SK-N-SH (cell line): ENCODE measurements at regions not wholly inside any gene's neighbourhood (a gene's known extent, or its start where the extent isn't known, plus 50 kb on each side); places are given as distances from the start of the nearest gene placed in this dataset.

Experiments
- CTCF ChIA-PET: fragments of 300-600, 350-600 bp; formaldehyde crosslinking; extraction: SDS; loops from one replicate; lab custom pipeline; 2021; lab: Yijun Ruan, JAX
- POLR2A ChIA-PET: fragments of 350-600 bp; sonication (Branson Sonifier 250); formaldehyde crosslinking; extraction: SDS; loops from one replicate; lab custom pipeline; 2020; ENCODE audit warnings: antibody characterized with exemption, inconsistent platforms; lab: Yijun Ruan, JAX
- DNase-seq: peaks from one replicate; pipeline ENCODE4 v3.0.0; 2012
- H2AFZ ChIP-seq: fragments of 200-600 bp; sonication (generic); 2 replicates; pipeline ENCODE4 v1.8.1; 2016; ENCODE audit warnings: antibody characterized with exemption, mild to moderate bottlenecking, low read depth
- H3F3A ChIP-seq: fragments of 200-600 bp; sonication (generic); replicated peaks from 2 replicates; pipeline ENCODE3; 2016; ENCODE audit warnings: antibody characterized with exemption, mild to moderate bottlenecking; ENCODE audit not compliant: insufficient read depth
- H3K27ac ChIP-seq, 2 experiments: fragments of 200-500 bp in 1 of 2; fragments of 200-600 bp in 1 of 2; sonication (Bioruptor generic) in 1 of 2; sonication (generic), shearing (Covaris generic) in 1 of 2; 2 replicates each; pipeline versions ENCODE4 v1.5.1 to v1.6.1; 2014 to 2016; ENCODE audit warnings: low read depth in 2 of 2, inconsistent platforms in 1 of 2, low read length in 1 of 2, mild to moderate bottlenecking in 1 of 2, mixed read lengths in 1 of 2
- H3K27me3 ChIP-seq: fragments of 200-600 bp; sonication (generic), shearing (Covaris generic); 2 replicates; pipeline ENCODE4 v1.6.1; 2016; ENCODE audit warnings: mixed run types; ENCODE audit not compliant: insufficient read depth
- H3K36me3 ChIP-seq, 2 experiments: fragments of 200-500 bp in 1 of 2; fragments of 200-600 bp in 1 of 2; sonication (Bioruptor generic) in 1 of 2; sonication (generic) in 1 of 2; replicated peaks in 1 of 2; 2 replicates each; pipeline versions ENCODE3 to v1.5.1; 2014 to 2016; ENCODE audit warnings: low read length in 1 of 2, mild to moderate bottlenecking in 1 of 2; ENCODE audit not compliant: insufficient read depth in 2 of 2, control insufficient read depth in 1 of 2
- H3K4me1 ChIP-seq, 2 experiments: fragments of 200-500 bp in 1 of 2; fragments of 200-600 bp in 1 of 2; sonication (Bioruptor generic) in 1 of 2; sonication (generic), shearing (Covaris generic) in 1 of 2; 2 replicates each; pipeline versions ENCODE4 v1.5.1 to v1.6.1; 2014 to 2016; ENCODE audit warnings: low read depth in 1 of 2, low read length in 1 of 2, mixed run types in 1 of 2; ENCODE audit not compliant: insufficient read depth in 2 of 2, control insufficient read depth in 1 of 2
- H3K4me2 ChIP-seq: fragments of 200-600 bp; sonication (generic), shearing (Covaris generic); 2 replicates; pipeline ENCODE4 v1.6.1; 2017; ENCODE audit warnings: mixed run types
- H3K4me3 ChIP-seq, 2 experiments: fragments of 200-500 bp in 1 of 2; fragments of 200-600 bp in 1 of 2; sonication (Bioruptor generic) in 1 of 2; sonication (generic), shearing (Covaris generic) in 1 of 2; 2 replicates each; pipeline versions ENCODE4 v1.5.1 to v1.8.1; 2014 to 2016; ENCODE audit warnings: low read depth in 2 of 2, inconsistent platforms in 1 of 2, low read length in 1 of 2, mild to moderate bottlenecking in 1 of 2, mixed read lengths in 1 of 2, moderate library complexity in 1 of 2
- H3K79me2 ChIP-seq: fragments of 200-600 bp; sonication (generic); 2 replicates; pipeline ENCODE4 v1.8.1; 2017; ENCODE audit warnings: mild to moderate bottlenecking; ENCODE audit not compliant: insufficient read depth
- H3K9ac ChIP-seq: fragments of 200-600 bp; sonication (generic); 2 replicates; pipeline ENCODE4 v1.6.1; 2017; ENCODE audit warnings: mixed run types
- H3K9me2 ChIP-seq: fragments of 200-600 bp; sonication (generic); 2 replicates; pipeline ENCODE4 v1.6.1; 2017; ENCODE audit warnings: mixed run types
- H3K9me3 ChIP-seq: fragments of 200-600 bp; sonication (generic); 2 replicates; pipeline ENCODE4 v1.6.1; 2017; ENCODE audit warnings: mixed run types, mild to moderate bottlenecking, moderate library complexity
- H4K20me1 ChIP-seq: fragments of 200-600 bp; sonication (generic); 2 replicates; pipeline ENCODE4 v1.6.1; 2017; ENCODE audit warnings: mild to moderate bottlenecking, mixed run types; ENCODE audit not compliant: insufficient read depth
- CHD2 ChIP-seq: fragments of 150-350 bp; IDR thresholded peaks from 2 replicates; pipeline ENCODE4 v1.6.1; 2018; ENCODE audit warnings: low read length; ENCODE audit not compliant: partially characterized antibody
- EP300 ChIP-seq, 2 experiments: IDR thresholded peaks; 2 replicates each; pipeline versions ENCODE4 v1.4.0 to v1.6.1; 2012; ENCODE audit warnings: borderline replicate concordance in 1 of 2, low read depth in 1 of 2, low read length in 1 of 2
- FOSL2 ChIP-seq: IDR thresholded peaks from 2 replicates; pipeline ENCODE4 v1.4.0; 2012; ENCODE audit warnings: low read depth, mild to moderate bottlenecking, moderate library complexity, borderline replicate concordance
- FOXJ3 ChIP-seq: sonication (generic); formaldehyde crosslinking; IDR thresholded peaks from 2 replicates; pipeline ENCODE4 v1.5.1; 2020; ENCODE audit warnings: mild to moderate bottlenecking, missing genetic modification reagents
- FOXM1 ChIP-seq: IDR thresholded peaks from 2 replicates; pipeline ENCODE4 v1.4.0; 2012; ENCODE audit warnings: low read depth, mild to moderate bottlenecking
- GABPA ChIP-seq: IDR thresholded peaks from 2 replicates; pipeline ENCODE4 v1.4.0; 2012; ENCODE audit warnings: low read depth, mild to moderate bottlenecking
- GATA2 ChIP-seq: sonication (generic); formaldehyde crosslinking; IDR thresholded peaks from 2 replicates; pipeline ENCODE4 v1.5.0; 2020; ENCODE audit warnings: mild to moderate bottlenecking, missing genetic modification reagents
- MEF2A ChIP-seq: IDR thresholded peaks from 2 replicates; pipeline ENCODE4 v1.4.0; 2012; ENCODE audit warnings: low read depth, borderline replicate concordance
- NFIC ChIP-seq: IDR thresholded peaks from 2 replicates; pipeline ENCODE4 v1.4.0; 2012; ENCODE audit warnings: borderline replicate concordance
- NRF1 ChIP-seq: IDR thresholded peaks from 2 replicates; pipeline ENCODE4 v1.6.1; 2012; ENCODE audit warnings: low read depth, mild to moderate bottlenecking, low read length
- PBX3 ChIP-seq: IDR thresholded peaks from 2 replicates; pipeline ENCODE4; 2012
- POLR2AphosphoS5 ChIP-seq: IDR thresholded peaks from 2 replicates; pipeline ENCODE4 v1.6.1; 2012; ENCODE audit warnings: low read depth, low read length
- RCOR1 ChIP-seq: fragments of 150-350 bp; IDR thresholded peaks from 2 replicates; pipeline ENCODE4 v1.6.1; 2017; ENCODE audit warnings: antibody characterized with exemption, low read length
- SIN3A ChIP-seq: IDR thresholded peaks from 2 replicates; pipeline ENCODE4 v1.6.1; 2012; ENCODE audit warnings: low read depth, mild to moderate bottlenecking, low read length, moderate library complexity, borderline replicate concordance
- SMC3 ChIP-seq: IDR thresholded peaks from 2 replicates; pipeline ENCODE4 v1.6.1; 2012; ENCODE audit warnings: low read depth, low read length, improper control_type of control experiment
- TAF1 ChIP-seq: IDR thresholded peaks from 2 replicates; pipeline ENCODE4 v1.6.1; 2012; ENCODE audit warnings: low read depth, mild to moderate bottlenecking, low read length, moderate library complexity, borderline replicate concordance
- TCF12 ChIP-seq: IDR thresholded peaks from 2 replicates; pipeline ENCODE4 v1.4.0; 2012
- USF2 ChIP-seq: fragments of 150-350 bp; IDR thresholded peaks from 2 replicates; pipeline ENCODE4 v1.6.1; 2017; ENCODE audit warnings: antibody characterized with exemption, low read length, low read depth, borderline replicate concordance
- YY1 ChIP-seq: IDR thresholded peaks from 2 replicates; pipeline ENCODE4 v1.4.0; 2012; ENCODE audit warnings: low read depth, mild to moderate bottlenecking
- WGBS: methylation state at CpG from one replicate; pipeline ENCODE4 v1.1.6; 2017; ENCODE audit warnings: low lambda C conversion rate; 5-methylcytosine and 5-hydroxymethylcytosine counted together
- TF ChIP-seq, protein P1 (sequence below): IDR thresholded peaks from 2 replicates; pipeline ENCODE4 v1.4.0; 2012; ENCODE audit warnings: low read depth, borderline replicate concordance
- TF ChIP-seq, protein P2 (sequence below): fragments of 200-600 bp; sonication (generic); IDR thresholded peaks from 2 replicates; pipeline ENCODE4 v1.6.1; 2017; ENCODE audit warnings: antibody characterized with exemption, mild to moderate bottlenecking, moderate library complexity

GRCh38 chr2:5372141-5372540 lies 320.0 kb upstream of the SOX11 start:
- no peak for TF ChIP-seq FOXM1
- no peak for TF ChIP-seq SIN3A
- no peak for TF ChIP-seq TAF1
- no peak for TF ChIP-seq TCF12
- no peak for TF ChIP-seq CHD2
- no peak for TF ChIP-seq POLR2AphosphoS5
- no peak for TF ChIP-seq GATA2 (CRISPR knock-in tag)
- TF ChIP-seq, protein P1, sequence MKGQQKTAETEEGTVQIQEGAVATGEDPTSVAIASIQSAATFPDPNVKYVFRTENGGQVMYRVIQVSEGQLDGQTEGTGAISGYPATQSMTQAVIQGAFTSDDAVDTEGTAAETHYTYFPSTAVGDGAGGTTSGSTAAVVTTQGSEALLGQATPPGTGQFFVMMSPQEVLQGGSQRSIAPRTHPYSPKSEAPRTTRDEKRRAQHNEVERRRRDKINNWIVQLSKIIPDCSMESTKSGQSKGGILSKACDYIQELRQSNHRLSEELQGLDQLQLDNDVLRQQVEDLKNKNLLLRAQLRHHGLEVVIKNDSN = no peak
- no peak for TF ChIP-seq FOXJ3 (CRISPR knock-in tag)
- no peak for TF ChIP-seq NFIC
- no peak for TF ChIP-seq PBX3
- no peak for TF ChIP-seq YY1
- TF ChIP-seq NRF1 = no peak
- TF ChIP-seq, protein P2, sequence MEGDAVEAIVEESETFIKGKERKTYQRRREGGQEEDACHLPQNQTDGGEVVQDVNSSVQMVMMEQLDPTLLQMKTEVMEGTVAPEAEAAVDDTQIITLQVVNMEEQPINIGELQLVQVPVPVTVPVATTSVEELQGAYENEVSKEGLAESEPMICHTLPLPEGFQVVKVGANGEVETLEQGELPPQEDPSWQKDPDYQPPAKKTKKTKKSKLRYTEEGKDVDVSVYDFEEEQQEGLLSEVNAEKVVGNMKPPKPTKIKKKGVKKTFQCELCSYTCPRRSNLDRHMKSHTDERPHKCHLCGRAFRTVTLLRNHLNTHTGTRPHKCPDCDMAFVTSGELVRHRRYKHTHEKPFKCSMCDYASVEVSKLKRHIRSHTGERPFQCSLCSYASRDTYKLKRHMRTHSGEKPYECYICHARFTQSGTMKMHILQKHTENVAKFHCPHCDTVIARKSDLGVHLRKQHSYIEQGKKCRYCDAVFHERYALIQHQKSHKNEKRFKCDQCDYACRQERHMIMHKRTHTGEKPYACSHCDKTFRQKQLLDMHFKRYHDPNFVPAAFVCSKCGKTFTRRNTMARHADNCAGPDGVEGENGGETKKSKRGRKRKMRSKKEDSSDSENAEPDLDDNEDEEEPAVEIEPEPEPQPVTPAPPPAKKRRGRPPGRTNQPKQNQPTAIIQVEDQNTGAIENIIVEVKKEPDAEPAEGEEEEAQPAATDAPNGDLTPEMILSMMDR = no peak
- no peak for TF ChIP-seq SMC3
- Histone ChIP-seq H3K79me2 (no peaks in the 10 kb centered on the region), H3K36me3 (no peaks in the 10 kb centered on the region), H3K4me1 (peaks cover 0 to 2% of the 10 kb centered on the region in 2 experiments; a peak in 1 of 4 replicates), H3K9me2 (no peaks in the 10 kb centered on the region), H3F3A (no peaks in the 10 kb centered on the region), H3K27me3 (no peaks in the 10 kb centered on the region), H3K9me3 (peaks cover 5% of the 10 kb centered on the region; the same call in 1 of the 2 replicates), H3K4me3 (no peak overlapping the region), H3K27ac (no peak overlapping the region), H2AFZ (no peak overlapping the region), H3K4me2 (no peak overlapping the region), H4K20me1 (no peaks in the 10 kb centered on the region), H3K9ac (no peak overlapping the region)
- ChIA-PET POLR2A (no interaction called here), CTCF (no interaction called here)
- 50% methylated on average over 6 of the region's 6 CpGs for WGBS
- DNase-seq = no peak

- ChIA-PET CTCF (interaction anchor here (0.6 to 0.9 kb wide), 3 partner anchors 19 to 1233 kb away, joined by 3 read pairs; no protein-coding TSS in a partner anchor), POLR2A (no interaction called here)
- Histone ChIP-seq H3K79me2 (no peaks in the 10 kb centered on the region), H3F3A (no peaks in the 10 kb centered on the region), H4K20me1 (no peaks in the 10 kb centered on the region)
- TF ChIP-seq SMC3 = no peak
- no peak for TF ChIP-seq TAF1
- no peak for TF ChIP-seq RCOR1
- no peak for TF ChIP-seq NFIC
- no peak for TF ChIP-seq CHD2
- no peak for TF ChIP-seq USF2
- no peak for TF ChIP-seq NRF1
- TF ChIP-seq FOSL2 = no peak
- TF ChIP-seq GABPA = no peak
- TF ChIP-seq TCF12 = no peak
- TF ChIP-seq MEF2A = no peak
- no peak for TF ChIP-seq EP300 (IDR thresholded peaks at IDR 0.05; ENCODE audit: borderline replicate concordance in 1 of 2, low read depth in 1 of 2, low read length in 1 of 2)
- TF ChIP-seq, all 33 proteins: peak for 0
- Histone ChIP-seq H3K9me2 (no peaks in the 10 kb centered on the region), H3K4me3 (no peak overlapping the region), H3K9me3 (no peaks in the 10 kb centered on the region; the same call in 1 of the 2 replicates), H3K27me3 (no peaks in the 10 kb centered on the region), H3K9ac (no peak overlapping the region), H3K36me3 (no peaks in the 10 kb centered on the region), H3K4me2 (no peak overlapping the region), H2AFZ (no peak overlapping the region), H3K4me1 (peaks cover 0 to 2% of the 10 kb centered on the region in 2 experiments; a peak in 1 of 4 replicates), H3K27ac (no peak overlapping the region)
- WGBS = 25% methylated on average over 6 of the region's 6 CpGs
- peak; percentile 68 for DNase-seq
These were observed 319.0 kb upstream of the SOX11 start for GRCh38 chr2:5373200-5373599.
